Fibroblast of villous mesenchyme (primary cell): ENCODE measurements at regions not wholly inside any gene's neighbourhood (a gene's known extent, or its start where the extent isn't known, plus 50 kb on each side); places are given as distances from the start of the nearest gene placed in this dataset.
"Not testable (repeated sequence)": the region's sequence is repeated elsewhere in the genome, so short reads cannot be mapped to it uniquely, and the experiment has no call there.

Experiments
- DNase-seq: peaks from one replicate; pipeline ENCODE4 v3.0.0-alpha.2; 2010; ENCODE audit warnings: low read depth
- H3K4me3 ChIP-seq: 2 replicates; pipeline ENCODE4 v1.5.1; 2011; ENCODE audit warnings: low read depth, mild to moderate bottlenecking, low read length
- TF ChIP-seq, protein P1 (sequence below): IDR thresholded peaks from 2 replicates; pipeline ENCODE4 v1.5.1; 2012; ENCODE audit warnings: low read depth, mild to moderate bottlenecking, low read length; ENCODE audit not compliant: insufficient read depth

DNA sequence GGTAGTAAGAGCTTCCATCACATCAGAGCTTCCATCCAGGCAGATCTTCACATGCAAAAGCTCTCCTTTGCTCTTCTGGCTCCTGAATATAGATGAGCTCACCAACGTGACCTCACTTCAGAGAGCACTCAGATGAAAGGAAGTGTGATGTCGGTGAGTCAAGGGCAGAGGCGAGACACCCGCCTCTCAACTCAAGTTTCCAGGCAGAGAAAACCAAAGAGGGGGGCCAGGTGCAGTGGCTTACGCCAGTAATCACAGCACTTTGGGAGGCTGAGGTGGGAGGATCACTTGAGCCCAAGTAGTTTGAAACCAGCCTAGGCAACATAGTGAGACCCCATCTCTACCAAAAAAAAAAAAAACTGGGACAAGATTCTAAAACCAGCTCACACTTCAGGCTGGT, 126.9 kb downstream of the DUSP6 start:
- no peak overlapping the region for H3K4me3 ChIP-seq
- TF ChIP-seq, protein P1, sequence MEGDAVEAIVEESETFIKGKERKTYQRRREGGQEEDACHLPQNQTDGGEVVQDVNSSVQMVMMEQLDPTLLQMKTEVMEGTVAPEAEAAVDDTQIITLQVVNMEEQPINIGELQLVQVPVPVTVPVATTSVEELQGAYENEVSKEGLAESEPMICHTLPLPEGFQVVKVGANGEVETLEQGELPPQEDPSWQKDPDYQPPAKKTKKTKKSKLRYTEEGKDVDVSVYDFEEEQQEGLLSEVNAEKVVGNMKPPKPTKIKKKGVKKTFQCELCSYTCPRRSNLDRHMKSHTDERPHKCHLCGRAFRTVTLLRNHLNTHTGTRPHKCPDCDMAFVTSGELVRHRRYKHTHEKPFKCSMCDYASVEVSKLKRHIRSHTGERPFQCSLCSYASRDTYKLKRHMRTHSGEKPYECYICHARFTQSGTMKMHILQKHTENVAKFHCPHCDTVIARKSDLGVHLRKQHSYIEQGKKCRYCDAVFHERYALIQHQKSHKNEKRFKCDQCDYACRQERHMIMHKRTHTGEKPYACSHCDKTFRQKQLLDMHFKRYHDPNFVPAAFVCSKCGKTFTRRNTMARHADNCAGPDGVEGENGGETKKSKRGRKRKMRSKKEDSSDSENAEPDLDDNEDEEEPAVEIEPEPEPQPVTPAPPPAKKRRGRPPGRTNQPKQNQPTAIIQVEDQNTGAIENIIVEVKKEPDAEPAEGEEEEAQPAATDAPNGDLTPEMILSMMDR: no peak
- DNase-seq: no peak

DNA sequence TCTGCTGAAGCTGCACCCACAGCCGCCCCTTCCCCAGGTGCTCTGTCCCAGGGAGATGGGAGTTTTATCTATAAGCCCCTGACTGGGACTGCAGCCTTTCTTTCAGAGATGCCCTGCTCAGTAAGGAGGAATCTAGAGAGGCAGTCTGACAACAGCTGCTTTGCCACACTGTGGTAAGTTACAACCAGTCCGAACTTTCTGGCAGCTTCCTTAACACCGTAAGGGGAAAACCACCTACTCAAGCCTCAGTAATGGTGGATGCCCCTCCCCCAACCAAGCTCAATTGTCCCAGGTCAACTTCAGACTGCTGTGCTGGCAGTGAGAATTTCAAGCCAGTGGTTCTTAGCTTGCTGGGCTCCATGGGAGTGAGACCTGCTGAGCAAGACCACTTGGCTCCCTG, 129.7 kb downstream of the DUSP6 start:
- H3K4me3 ChIP-seq, DNase-seq: not testable (repeated sequence)

DNA sequence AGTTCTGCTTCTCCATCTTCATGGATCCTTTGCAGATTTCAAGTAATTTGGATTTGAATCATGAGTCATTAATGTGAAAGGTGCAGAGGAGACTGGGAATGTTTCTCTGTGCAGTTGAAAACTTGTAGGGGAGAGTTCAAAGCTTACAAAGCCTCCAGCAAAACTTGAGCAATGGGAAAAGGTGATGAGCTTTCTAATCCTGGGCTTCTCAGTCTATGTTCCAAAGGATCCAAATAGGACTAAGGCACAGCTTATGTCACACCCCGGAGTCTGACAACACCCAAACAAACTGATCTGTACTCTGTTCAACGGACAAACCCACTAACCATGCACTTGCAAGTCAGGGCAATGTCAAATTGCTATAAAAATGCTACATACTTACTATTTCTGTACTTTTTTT, 134.8 kb downstream of the DUSP6 start:
- TF ChIP-seq, protein P1: no peak
- DNase-seq: no peak

DNA sequence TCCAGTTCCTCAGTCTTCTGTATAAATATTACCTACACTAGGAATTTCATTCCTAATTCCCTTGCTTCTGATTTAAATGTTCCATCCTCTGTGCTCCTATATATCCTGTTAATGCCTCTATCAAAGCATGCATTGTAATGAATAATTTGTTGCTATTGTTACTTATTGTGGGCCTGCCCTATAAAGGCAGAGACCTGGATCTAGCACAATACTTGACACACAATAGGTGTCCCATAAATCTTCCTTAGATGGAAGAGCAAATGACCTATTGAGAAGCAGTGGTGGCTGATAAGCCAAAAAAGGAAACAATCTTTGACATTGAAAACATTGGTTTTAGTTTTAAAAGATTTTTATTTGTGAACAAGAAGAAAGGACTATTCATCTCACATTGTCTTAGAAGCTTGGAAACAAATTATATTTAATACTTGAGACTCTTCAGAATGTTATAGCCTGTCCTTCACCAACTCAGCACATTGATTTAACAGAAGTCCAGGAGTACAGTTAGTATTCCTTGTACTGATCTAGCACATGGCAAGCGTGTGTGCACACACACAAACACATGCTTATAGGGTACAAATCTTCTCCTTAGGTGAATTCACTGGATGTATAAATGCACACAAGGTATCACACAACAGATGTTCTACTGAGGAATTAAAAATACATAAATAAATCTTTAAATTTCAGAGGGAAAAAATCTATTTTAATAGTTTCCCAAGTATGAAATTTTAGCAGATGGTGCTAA, 135.9 kb downstream of the DUSP6 start:
- H3K4me3 ChIP-seq: no peak overlapping the region
- TF ChIP-seq, protein P1: no peak
- no peak for DNase-seq

More for the DNA sequence above, 134.8 kb downstream of the DUSP6 start:
- no peak overlapping the region for H3K4me3 ChIP-seq

- TF ChIP-seq, protein P1: no peak
- no peak for DNase-seq
Observed at GRCh38 chr12:89215196-89215595, 137.1 kb downstream of the DUSP6 start.

DNA sequence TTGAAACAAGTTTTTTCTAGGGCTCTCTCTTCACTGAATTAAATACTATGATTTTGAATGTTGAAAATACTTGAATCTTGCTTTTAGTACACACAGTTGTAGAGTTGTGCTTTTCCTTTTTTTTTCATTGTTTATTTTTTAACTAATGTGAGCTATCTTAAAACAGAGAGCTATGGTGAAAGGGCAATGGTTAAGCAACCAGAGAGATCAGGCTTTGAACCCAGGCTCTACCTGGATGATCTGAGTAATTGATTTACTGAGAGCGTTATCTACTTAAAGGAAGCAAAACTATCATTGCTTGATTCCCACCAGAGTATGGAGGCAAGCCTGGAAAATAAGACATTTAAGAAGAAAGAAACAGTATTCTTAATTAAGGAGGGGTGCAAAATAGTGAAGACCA, 138.6 kb downstream of the DUSP6 start:
- H3K4me3 ChIP-seq: no peak overlapping the region
- DNase-seq: no peak
- TF ChIP-seq, protein P1: no peak

More at GRCh38 chr12:89215196-89215595, 137.1 kb downstream of the DUSP6 start:
- H3K4me3 ChIP-seq: no peak overlapping the region

- DNase-seq: no peak
- no peak overlapping the region for H3K4me3 ChIP-seq
- TF ChIP-seq, protein P1: no peak
Observed at GRCh38 chr12:89213139-89213538, 139.2 kb downstream of the DUSP6 start.
